K562 (cell line): ENCODE measurements at regions not wholly inside any gene's neighbourhood (a gene's known extent, or its start where the extent isn't known, plus 50 kb on each side); places are given as distances from the start of the nearest gene placed in this dataset.

Source experiments
- BACH1 ChIP-seq: fragments of 200-800 bp; sonication (Bioruptor generic); IDR thresholded peaks from 2 replicates; pipeline ENCODE4 v1.6.1; 2016; ENCODE audit warnings: missing genetic modification characterization, missing compliant biosample characterization
- EHMT2 ChIP-seq: fragments of 450-650 bp; IDR thresholded peaks from 2 replicates; pipeline ENCODE4 v1.6.1; 2018; ENCODE audit warnings: antibody characterized with exemption
- MAFK ChIP-seq: IDR thresholded peaks from 2 replicates; pipeline ENCODE4 v1.6.1; 2011; ENCODE audit warnings: low read length, improper control_type of control experiment
- NFE2 ChIP-seq: IDR thresholded peaks from 2 replicates; pipeline ENCODE4 v1.6.1; 2014; ENCODE audit warnings: antibody characterized with exemption, low read depth
- POLR2AphosphoS5 ChIP-seq: IDR thresholded peaks from 2 replicates; pipeline ENCODE4 v1.6.1; 2011; ENCODE audit warnings: mild to moderate bottlenecking, low read depth, low read length, moderate library complexity; ENCODE audit not compliant: control insufficient read depth, insufficient read depth
- ZKSCAN8 ChIP-seq: fragments of 200-800 bp; sonication (Bioruptor generic); IDR thresholded peaks from 2 replicates; pipeline ENCODE4 v1.6.1; 2016; ENCODE audit warnings: missing genetic modification characterization, missing compliant biosample characterization
- ZNF121 ChIP-seq: sonication (generic); formaldehyde crosslinking; conservative IDR thresholded peaks from 2 replicates; pipeline ENCODE4 v1.8.0; 2022; ENCODE audit warnings: missing genetic modification reagents
- ZNF384 ChIP-seq: IDR thresholded peaks from 2 replicates; pipeline ENCODE4 v1.6.1; 2012; ENCODE audit warnings: low read depth, low read length, improper control_type of control experiment
- ZSCAN29 ChIP-seq: fragments of 450-650 bp; IDR thresholded peaks from 2 replicates; pipeline ENCODE4 v1.6.1; 2017
- TF ChIP-seq, protein P1 (sequence below): sonication (generic); formaldehyde crosslinking; IDR thresholded peaks from 2 replicates; pipeline ENCODE4 v1.9.0; 2022; ENCODE audit warnings: mild to moderate bottlenecking, missing genetic modification reagents

- TF ChIP-seq NFE2 (no peak), POLR2AphosphoS5 (no peak), ZKSCAN8 (CRISPR knock-in tag) (no peak), MAFK (no peak), ZSCAN29 (no peak), EHMT2 (no peak), BACH1 (tag) (no peak), ZNF384 (no peak), ZNF121 (CRISPR knock-in tag) (no peak)
- TF ChIP-seq, protein P1, sequence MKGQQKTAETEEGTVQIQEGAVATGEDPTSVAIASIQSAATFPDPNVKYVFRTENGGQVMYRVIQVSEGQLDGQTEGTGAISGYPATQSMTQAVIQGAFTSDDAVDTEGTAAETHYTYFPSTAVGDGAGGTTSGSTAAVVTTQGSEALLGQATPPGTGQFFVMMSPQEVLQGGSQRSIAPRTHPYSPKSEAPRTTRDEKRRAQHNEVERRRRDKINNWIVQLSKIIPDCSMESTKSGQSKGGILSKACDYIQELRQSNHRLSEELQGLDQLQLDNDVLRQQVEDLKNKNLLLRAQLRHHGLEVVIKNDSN (CRISPR knock-in tag) = no peak
These were observed 594.5 kb upstream of the ARRDC3 start for GRCh38 chr5:91977579-91977978.
